ENCODE measurements at regions not wholly inside any gene's neighbourhood (a gene's known extent, or its start where the extent isn't known, plus 50 kb on each side); places are given as distances from the start of the nearest gene placed in this dataset.

DNA sequence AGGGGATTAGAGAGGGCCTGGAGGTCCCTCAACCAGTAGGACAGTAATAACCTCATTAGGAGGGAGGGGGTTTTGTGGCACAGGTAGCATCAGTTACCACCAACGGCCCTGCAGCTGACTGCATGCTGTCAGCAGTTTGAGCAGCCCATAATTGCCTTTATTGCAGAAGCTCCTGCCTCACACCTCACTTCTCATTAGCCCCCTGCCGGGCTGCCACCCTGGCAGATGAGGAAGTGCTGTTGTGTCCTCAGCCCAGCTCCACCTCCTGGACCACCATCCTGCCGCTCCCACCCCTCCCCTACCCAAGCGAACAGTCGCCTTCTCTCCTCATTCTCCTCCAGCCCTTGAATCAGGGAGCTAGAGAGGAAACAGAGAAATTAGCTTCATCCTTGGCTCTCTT, 237.4 kb downstream of the LMX1A start:
- Histone ChIP-seq H3K79me2 (replicated peaks; ENCODE audit: insufficient read depth) (no peaks in the 10 kb centered on the region), H3K4me2 (no peak overlapping the region), H3K27ac (ENCODE audit: low read depth) (no peak overlapping the region), H3K9me2 (ENCODE audit: insufficient read depth) (no peaks in the 10 kb centered on the region), H3F3A (replicated peaks; ENCODE audit: low read depth) (no peaks in the 10 kb centered on the region), H3K4me3 (no peak overlapping the region), H4K20me1 (replicated peaks; ENCODE audit: insufficient read depth) (no peaks in the 10 kb centered on the region), H3K4me1 (ENCODE audit: insufficient read depth) (0 out of 2 replicates have a peak, but pooled peaks cover 4% of the 10 kb centered on the region), H2AFZ (no peak overlapping the region), H3K36me3 (ENCODE audit: insufficient read depth) (no peaks in the 10 kb centered on the region), H3K27me3 (ENCODE audit: insufficient read depth) (peaks cover 44% of the 10 kb centered on the region)
- no peaks in the 10 kb centered on the region for H3K9me3 Mint-ChIP-seq
- H3K4me1 Mint-ChIP-seq = no peaks in the 10 kb centered on the region; the same call in 2 of the 3 replicates
- no peak overlapping the region for H3K27ac Mint-ChIP-seq
- DNase-seq (ENCODE audit: low spot score) (no peak), ATAC-seq (no peak)
- peaks cover 32% of the 10 kb centered on the region for H3K27me3 Mint-ChIP-seq (ENCODE audit: insufficient read depth, low read depth, poor library complexity)
- no peaks in the 10 kb centered on the region for H3K36me3 Mint-ChIP-seq (ENCODE audit: low read depth)
- H3K4me3 Mint-ChIP-seq = no peak overlapping the region
- TF ChIP-seq EZH2 (IDR thresholded peaks at IDR 0.05; ENCODE audit: low read depth, unreplicated experiment) (no peak), EZH2phosphoT487 (IDR thresholded peaks at IDR 0.05; ENCODE audit: unreplicated experiment) (no peak), ZNF331 (CRISPR knock-in tag; IDR thresholded peaks at IDR 0.05; ENCODE audit: low read depth) (no peak), STAT1 (IDR thresholded peaks at IDR 0.05; ENCODE audit: unreplicated experiment) (no peak)

DNA sequence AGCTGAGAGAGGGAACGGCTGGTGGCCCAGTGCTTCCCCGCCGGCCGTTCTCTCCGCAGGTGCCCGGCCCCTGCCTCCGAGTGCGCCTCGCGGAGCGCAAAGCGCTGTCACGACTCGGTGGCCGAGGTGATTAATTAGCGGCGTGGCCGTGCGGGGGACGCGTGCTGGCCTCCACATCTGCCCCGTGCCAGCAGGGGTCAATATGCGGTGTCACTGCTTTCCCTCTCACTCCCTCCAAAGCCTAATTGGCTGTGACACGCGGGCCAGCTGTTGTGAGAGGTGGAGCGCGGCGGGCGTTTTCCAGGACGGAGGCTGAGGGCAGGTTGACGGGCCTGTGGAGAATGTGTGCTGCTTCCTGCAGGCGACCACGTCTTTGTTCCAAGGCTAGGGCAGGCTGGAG, 239.0 kb downstream of the LMX1A start:
- Mint-ChIP-seq H3K27ac (no peak overlapping the region), H3K36me3 (ENCODE audit: low read depth) (no peaks in the 10 kb centered on the region), H3K4me1 (no peaks in the 10 kb centered on the region; the same call in 2 of the 3 replicates), H3K27me3 (ENCODE audit: insufficient read depth, low read depth, poor library complexity) (peaks cover 33% of the 10 kb centered on the region), H3K4me3 (peak overlapping the region; percentile 54), H3K9me3 (no peaks in the 10 kb centered on the region)
- Histone ChIP-seq H2AFZ (peak overlapping the region; percentile 88), H3K27ac (ENCODE audit: low read depth) (no peak overlapping the region), H3K27me3 (ENCODE audit: insufficient read depth) (peaks cover 44% of the 10 kb centered on the region), H3F3A (replicated peaks; ENCODE audit: low read depth) (no peaks in the 10 kb centered on the region), H3K4me3 (peak overlapping the region; percentile 53), H3K4me1 (ENCODE audit: insufficient read depth) (0 out of 2 replicates have a peak, but pooled peaks cover 4% of the 10 kb centered on the region), H3K79me2 (replicated peaks; ENCODE audit: insufficient read depth) (no peaks in the 10 kb centered on the region), H3K36me3 (ENCODE audit: insufficient read depth) (no peaks in the 10 kb centered on the region), H3K9me2 (ENCODE audit: insufficient read depth) (no peaks in the 10 kb centered on the region), H3K4me2 (peak overlapping the region; percentile 75), H4K20me1 (replicated peaks; ENCODE audit: insufficient read depth) (no peaks in the 10 kb centered on the region)
- DNase-seq (ENCODE audit: low spot score) (peak; percentile 68), ATAC-seq (peak; percentile 85)
- no peak for TF ChIP-seq STAT1 (IDR thresholded peaks at IDR 0.05; ENCODE audit: unreplicated experiment)
- no peak for TF ChIP-seq CREB1 (CRISPR knock-in tag; IDR thresholded peaks at IDR 0.05; ENCODE audit: low read depth)
- TF ChIP-seq, protein P1, sequence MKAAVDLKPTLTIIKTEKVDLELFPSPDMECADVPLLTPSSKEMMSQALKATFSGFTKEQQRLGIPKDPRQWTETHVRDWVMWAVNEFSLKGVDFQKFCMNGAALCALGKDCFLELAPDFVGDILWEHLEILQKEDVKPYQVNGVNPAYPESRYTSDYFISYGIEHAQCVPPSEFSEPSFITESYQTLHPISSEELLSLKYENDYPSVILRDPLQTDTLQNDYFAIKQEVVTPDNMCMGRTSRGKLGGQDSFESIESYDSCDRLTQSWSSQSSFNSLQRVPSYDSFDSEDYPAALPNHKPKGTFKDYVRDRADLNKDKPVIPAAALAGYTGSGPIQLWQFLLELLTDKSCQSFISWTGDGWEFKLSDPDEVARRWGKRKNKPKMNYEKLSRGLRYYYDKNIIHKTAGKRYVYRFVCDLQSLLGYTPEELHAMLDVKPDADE (IDR thresholded peaks at IDR 0.05) = no peak
- TF ChIP-seq ZNF114 (CRISPR knock-in tag; IDR thresholded peaks at IDR 0.05) = no peak
- no peak for TF ChIP-seq EZH2 (IDR thresholded peaks at IDR 0.05; ENCODE audit: low read depth, unreplicated experiment)
- TF ChIP-seq EZH2phosphoT487 (IDR thresholded peaks at IDR 0.05; ENCODE audit: unreplicated experiment) = no peak
- TF ChIP-seq NANOG (IDR thresholded peaks at IDR 0.05; ENCODE audit: borderline replicate concordance) = no peak
- no peak for TF ChIP-seq ZNF331 (CRISPR knock-in tag; IDR thresholded peaks at IDR 0.05; ENCODE audit: low read depth)
- TF ChIP-seq, protein P2, sequence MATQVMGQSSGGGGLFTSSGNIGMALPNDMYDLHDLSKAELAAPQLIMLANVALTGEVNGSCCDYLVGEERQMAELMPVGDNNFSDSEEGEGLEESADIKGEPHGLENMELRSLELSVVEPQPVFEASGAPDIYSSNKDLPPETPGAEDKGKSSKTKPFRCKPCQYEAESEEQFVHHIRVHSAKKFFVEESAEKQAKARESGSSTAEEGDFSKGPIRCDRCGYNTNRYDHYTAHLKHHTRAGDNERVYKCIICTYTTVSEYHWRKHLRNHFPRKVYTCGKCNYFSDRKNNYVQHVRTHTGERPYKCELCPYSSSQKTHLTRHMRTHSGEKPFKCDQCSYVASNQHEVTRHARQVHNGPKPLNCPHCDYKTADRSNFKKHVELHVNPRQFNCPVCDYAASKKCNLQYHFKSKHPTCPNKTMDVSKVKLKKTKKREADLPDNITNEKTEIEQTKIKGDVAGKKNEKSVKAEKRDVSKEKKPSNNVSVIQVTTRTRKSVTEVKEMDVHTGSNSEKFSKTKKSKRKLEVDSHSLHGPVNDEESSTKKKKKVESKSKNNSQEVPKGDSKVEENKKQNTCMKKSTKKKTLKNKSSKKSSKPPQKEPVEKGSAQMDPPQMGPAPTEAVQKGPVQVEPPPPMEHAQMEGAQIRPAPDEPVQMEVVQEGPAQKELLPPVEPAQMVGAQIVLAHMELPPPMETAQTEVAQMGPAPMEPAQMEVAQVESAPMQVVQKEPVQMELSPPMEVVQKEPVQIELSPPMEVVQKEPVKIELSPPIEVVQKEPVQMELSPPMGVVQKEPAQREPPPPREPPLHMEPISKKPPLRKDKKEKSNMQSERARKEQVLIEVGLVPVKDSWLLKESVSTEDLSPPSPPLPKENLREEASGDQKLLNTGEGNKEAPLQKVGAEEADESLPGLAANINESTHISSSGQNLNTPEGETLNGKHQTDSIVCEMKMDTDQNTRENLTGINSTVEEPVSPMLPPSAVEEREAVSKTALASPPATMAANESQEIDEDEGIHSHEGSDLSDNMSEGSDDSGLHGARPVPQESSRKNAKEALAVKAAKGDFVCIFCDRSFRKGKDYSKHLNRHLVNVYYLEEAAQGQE (IDR thresholded peaks at IDR 0.05; ENCODE audit: unreplicated experiment) = no peak
- TF ChIP-seq, protein P3, sequence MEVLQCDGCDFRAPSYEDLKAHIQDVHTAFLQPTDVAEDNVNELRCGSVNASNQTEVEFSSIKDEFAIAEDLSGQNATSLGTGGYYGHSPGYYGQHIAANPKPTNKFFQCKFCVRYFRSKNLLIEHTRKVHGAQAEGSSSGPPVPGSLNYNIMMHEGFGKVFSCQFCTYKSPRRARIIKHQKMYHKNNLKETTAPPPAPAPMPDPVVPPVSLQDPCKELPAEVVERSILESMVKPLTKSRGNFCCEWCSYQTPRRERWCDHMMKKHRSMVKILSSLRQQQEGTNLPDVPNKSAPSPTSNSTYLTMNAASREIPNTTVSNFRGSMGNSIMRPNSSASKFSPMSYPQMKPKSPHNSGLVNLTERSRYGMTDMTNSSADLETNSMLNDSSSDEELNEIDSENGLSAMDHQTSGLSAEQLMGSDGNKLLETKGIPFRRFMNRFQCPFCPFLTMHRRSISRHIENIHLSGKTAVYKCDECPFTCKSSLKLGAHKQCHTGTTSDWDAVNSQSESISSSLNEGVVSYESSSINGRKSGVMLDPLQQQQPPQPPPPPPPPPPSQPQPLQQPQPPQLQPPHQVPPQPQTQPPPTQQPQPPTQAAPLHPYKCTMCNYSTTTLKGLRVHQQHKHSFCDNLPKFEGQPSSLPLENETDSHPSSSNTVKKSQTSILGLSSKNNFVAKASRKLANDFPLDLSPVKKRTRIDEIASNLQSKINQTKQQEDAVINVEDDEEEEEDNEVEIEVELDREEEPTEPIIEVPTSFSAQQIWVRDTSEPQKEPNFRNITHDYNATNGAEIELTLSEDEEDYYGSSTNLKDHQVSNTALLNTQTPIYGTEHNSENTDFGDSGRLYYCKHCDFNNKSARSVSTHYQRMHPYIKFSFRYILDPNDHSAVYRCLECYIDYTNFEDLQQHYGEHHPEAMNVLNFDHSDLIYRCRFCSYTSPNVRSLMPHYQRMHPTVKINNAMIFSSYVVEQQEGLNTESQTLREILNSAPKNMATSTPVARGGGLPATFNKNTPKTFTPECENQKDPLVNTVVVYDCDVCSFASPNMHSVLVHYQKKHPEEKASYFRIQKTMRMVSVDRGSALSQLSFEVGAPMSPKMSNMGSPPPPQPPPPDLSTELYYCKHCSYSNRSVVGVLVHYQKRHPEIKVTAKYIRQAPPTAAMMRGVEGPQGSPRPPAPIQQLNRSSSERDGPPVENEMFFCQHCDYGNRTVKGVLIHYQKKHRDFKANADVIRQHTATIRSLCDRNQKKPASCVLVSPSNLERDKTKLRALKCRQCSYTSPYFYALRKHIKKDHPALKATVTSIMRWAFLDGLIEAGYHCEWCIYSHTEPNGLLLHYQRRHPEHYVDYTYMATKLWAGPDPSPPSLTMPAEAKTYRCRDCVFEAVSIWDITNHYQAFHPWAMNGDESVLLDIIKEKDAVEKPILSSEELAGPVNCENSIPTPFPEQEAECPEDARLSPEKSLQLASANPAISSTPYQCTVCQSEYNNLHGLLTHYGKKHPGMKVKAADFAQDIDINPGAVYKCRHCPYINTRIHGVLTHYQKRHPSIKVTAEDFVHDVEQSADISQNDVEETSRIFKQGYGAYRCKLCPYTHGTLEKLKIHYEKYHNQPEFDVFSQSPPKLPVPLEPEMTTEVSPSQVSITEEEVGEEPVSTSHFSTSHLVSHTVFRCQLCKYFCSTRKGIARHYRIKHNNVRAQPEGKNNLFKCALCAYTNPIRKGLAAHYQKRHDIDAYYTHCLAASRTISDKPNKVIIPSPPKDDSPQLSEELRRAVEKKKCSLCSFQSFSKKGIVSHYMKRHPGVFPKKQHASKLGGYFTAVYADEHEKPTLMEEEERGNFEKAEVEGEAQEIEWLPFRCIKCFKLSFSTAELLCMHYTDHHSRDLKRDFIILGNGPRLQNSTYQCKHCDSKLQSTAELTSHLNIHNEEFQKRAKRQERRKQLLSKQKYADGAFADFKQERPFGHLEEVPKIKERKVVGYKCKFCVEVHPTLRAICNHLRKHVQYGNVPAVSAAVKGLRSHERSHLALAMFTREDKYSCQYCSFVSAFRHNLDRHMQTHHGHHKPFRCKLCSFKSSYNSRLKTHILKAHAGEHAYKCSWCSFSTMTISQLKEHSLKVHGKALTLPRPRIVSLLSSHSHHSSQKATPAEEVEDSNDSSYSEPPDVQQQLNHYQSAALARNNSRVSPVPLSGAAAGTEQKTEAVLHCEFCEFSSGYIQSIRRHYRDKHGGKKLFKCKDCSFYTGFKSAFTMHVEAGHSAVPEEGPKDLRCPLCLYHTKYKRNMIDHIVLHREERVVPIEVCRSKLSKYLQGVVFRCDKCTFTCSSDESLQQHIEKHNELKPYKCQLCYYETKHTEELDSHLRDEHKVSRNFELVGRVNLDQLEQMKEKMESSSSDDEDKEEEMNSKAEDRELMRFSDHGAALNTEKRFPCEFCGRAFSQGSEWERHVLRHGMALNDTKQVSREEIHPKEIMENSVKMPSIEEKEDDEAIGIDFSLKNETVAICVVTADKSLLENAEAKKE (CRISPR knock-in tag; IDR thresholded peaks at IDR 0.05) = no peak

Data from GM23338 (cell line).